H1 (cell line): ENCODE measurements at regions not wholly inside any gene's neighbourhood (a gene's known extent, or its start where the extent isn't known, plus 50 kb on each side); places are given as distances from the start of the nearest gene placed in this dataset.

Source experiments
- CTCF ChIA-PET: fragments of 300-600 bp; sonication (Branson Sonifier 250); formaldehyde crosslinking; loops from one replicate; lab custom pipeline; 2021; ENCODE audit not compliant: partially characterized antibody; lab: Charles Lee
- POLR2A ChIA-PET: fragments of 300-600 bp; sonication (Branson Sonifier 250); formaldehyde crosslinking; loops from one replicate; lab custom pipeline; 2021; ENCODE audit warnings: inconsistent platforms; ENCODE audit not compliant: partially characterized antibody; lab: Charles Lee
- DNase-seq, 2 experiments: peaks; one replicate each; pipeline versions ENCODE4 v3.0.0 to v3.0.0-alpha.2; 2010 to 2022; ENCODE audit warnings: low spot score in 2 of 2, low read depth in 1 of 2, mixed read lengths in 1 of 2
- FAIRE-seq: peaks from 2 replicates; lab custom pipeline; 2011; peaks lifted over from hg19 to GRCh38; lab: Jason Lieb, UNC
- H2AFZ ChIP-seq: 2 replicates; pipeline ENCODE4 v1.8.1; 2012; ENCODE audit warnings: low read length, inconsistent platforms
- H2AK5ac ChIP-seq: 2 replicates; pipeline ENCODE4 v1.6.1; 2013; ENCODE audit warnings: low read depth, low read length
- H2BK120ac ChIP-seq: replicated peaks from 2 replicates; pipeline ENCODE3; 2013; ENCODE audit warnings: low read depth, low read length, inconsistent platforms
- H2BK12ac ChIP-seq: 2 replicates; pipeline ENCODE4 v1.6.1; 2013; ENCODE audit warnings: low read depth, low read length
- H2BK15ac ChIP-seq: 2 replicates; pipeline ENCODE4 v1.6.1; 2013; ENCODE audit warnings: low read length
- H2BK20ac ChIP-seq: 2 replicates; pipeline ENCODE4 v1.6.1; 2013; ENCODE audit warnings: low read length
- H2BK5ac ChIP-seq: 2 replicates; pipeline ENCODE4 v1.6.1; 2013; ENCODE audit warnings: low read depth, low read length
- H3K14ac ChIP-seq: 2 replicates; pipeline ENCODE4 v1.6.1; 2013; ENCODE audit warnings: inconsistent platforms; ENCODE audit not compliant: insufficient read length
- H3K18ac ChIP-seq: 2 replicates; pipeline ENCODE4 v1.6.1; 2013; ENCODE audit warnings: low read length; ENCODE audit errors: extremely low read depth
- H3K23ac ChIP-seq: 2 replicates; pipeline ENCODE4 v1.6.1; 2013; ENCODE audit warnings: inconsistent platforms; ENCODE audit not compliant: insufficient read length
- H3K23me2 ChIP-seq: 2 replicates; pipeline ENCODE4 v1.6.1; 2013; ENCODE audit warnings: low read depth, low read length
- H3K27ac ChIP-seq: 2 replicates; pipeline ENCODE4 v1.6.1; 2011; ENCODE audit warnings: low read depth, low read length, inconsistent platforms
- H3K27me3 ChIP-seq, 4 experiments: replicated peaks in 1 of 4; 1 replicate in 1 of 4; 2 replicates in 3 of 4; pipeline versions ENCODE4 v1.6.1 to v1.8.1; 2011 to 2013; ENCODE audit warnings: low read length in 3 of 4, mild to moderate bottlenecking in 3 of 4, inconsistent platforms in 2 of 4, mixed read lengths in 2 of 4, moderate library complexity in 1 of 4; ENCODE audit not compliant: control insufficient read depth in 3 of 4, insufficient read depth in 3 of 4; ENCODE audit errors: extremely low read depth in 1 of 4
- H3K36me3 ChIP-seq, 4 experiments: 2 replicates each; pipeline versions ENCODE4 v1.6.1 to v1.8.1; 2011 to 2013; ENCODE audit warnings: mild to moderate bottlenecking in 4 of 4, low read length in 3 of 4, moderate library complexity in 2 of 4, control low read depth in 1 of 4, inconsistent platforms in 1 of 4; ENCODE audit not compliant: insufficient read depth in 4 of 4, control insufficient read depth in 2 of 4
- H3K4ac ChIP-seq: replicated peaks from 2 replicates; pipeline ENCODE3; 2013; ENCODE audit warnings: low read length, low read depth, mixed read lengths, inconsistent platforms; ENCODE audit not compliant: insufficient read length
- H3K4me1 ChIP-seq, 4 experiments: replicated peaks in 1 of 4; 1 replicate in 1 of 4; 2 replicates in 3 of 4; pipeline versions ENCODE4 v1.6.1 to v1.8.1; 2011 to 2013; ENCODE audit warnings: low read length in 3 of 4, inconsistent platforms in 2 of 4, mixed read lengths in 1 of 4; ENCODE audit not compliant: insufficient read depth in 4 of 4, control insufficient read depth in 3 of 4
- H3K4me2 ChIP-seq, 2 experiments: 2 replicates each; pipeline versions ENCODE4 v1.6.1 to v1.8.1; 2011 to 2013; ENCODE audit warnings: low read depth in 2 of 2, low read length in 2 of 2, control low read depth in 1 of 2, inconsistent platforms in 1 of 2, mild to moderate bottlenecking in 1 of 2; ENCODE audit not compliant: insufficient read depth in 1 of 2
- H3K4me3 ChIP-seq, 4 experiments: fragments of 200-600, 300-600 bp in 1 of 4; sonication (generic), shearing (Covaris generic), sonication (Bioruptor Twin) in 1 of 4; 2 replicates each; pipeline versions ENCODE4 v1.5.1 to v1.8.1; 2011 to 2016; ENCODE audit warnings: low read length in 4 of 4, low read depth in 3 of 4, control low read depth in 2 of 4, inconsistent platforms in 2 of 4, mild to moderate bottlenecking in 2 of 4, mixed read lengths in 1 of 4, moderate library complexity in 1 of 4; ENCODE audit not compliant: insufficient read depth in 2 of 4; ENCODE audit errors: extremely low read depth in 1 of 4
- H3K56ac ChIP-seq: replicated peaks from 2 replicates; pipeline ENCODE3; 2013; ENCODE audit warnings: low read depth, mild to moderate bottlenecking, mixed read lengths, low read length, inconsistent platforms; ENCODE audit not compliant: insufficient read length
- H3K79me1 ChIP-seq: 2 replicates; pipeline ENCODE4 v1.6.1; 2013; ENCODE audit warnings: low read depth, low read length, control low read depth
- H3K79me2 ChIP-seq, 2 experiments: 2 replicates each; pipeline versions ENCODE4 v1.6.1 to v1.8.1; 2012 to 2013; ENCODE audit warnings: low read length in 2 of 2, mild to moderate bottlenecking in 2 of 2, inconsistent platforms in 1 of 2; ENCODE audit not compliant: insufficient read depth in 2 of 2, control insufficient read depth in 1 of 2
- H3K9ac ChIP-seq, 4 experiments: replicated peaks in 1 of 4; 1 replicate in 1 of 4; 2 replicates in 3 of 4; pipeline versions ENCODE4 v1.6.1 to v1.8.1; 2011 to 2013; ENCODE audit warnings: low read depth in 3 of 4, low read length in 3 of 4, control low read depth in 2 of 4, mild to moderate bottlenecking in 2 of 4, moderate library complexity in 2 of 4, inconsistent platforms in 1 of 4; ENCODE audit errors: extremely low read depth in 1 of 4
- H3K9me3 ChIP-seq, 2 experiments: 2 replicates each; pipeline versions ENCODE4 v1.6.1 to v1.8.1; 2012 to 2013; ENCODE audit warnings: mild to moderate bottlenecking in 2 of 2, moderate library complexity in 2 of 2, control low read depth in 1 of 2, inconsistent platforms in 1 of 2, low read depth in 1 of 2, low read length in 1 of 2, mixed read lengths in 1 of 2; ENCODE audit not compliant: insufficient read depth in 2 of 2
- H4K20me1 ChIP-seq, 2 experiments: replicated peaks in 1 of 2; 2 replicates each; pipeline versions ENCODE3 to v1.8.1; 2011 to 2013; ENCODE audit warnings: inconsistent platforms in 2 of 2, low read length in 2 of 2, mild to moderate bottlenecking in 1 of 2; ENCODE audit not compliant: insufficient read depth in 2 of 2, control insufficient read depth in 1 of 2
- H4K5ac ChIP-seq: 2 replicates; pipeline ENCODE4 v1.6.1; 2013; ENCODE audit warnings: low read length, low read depth, mixed read lengths, inconsistent platforms; ENCODE audit not compliant: insufficient read length
- H4K8ac ChIP-seq: 2 replicates; pipeline ENCODE4 v1.8.0; 2013; ENCODE audit warnings: mild to moderate bottlenecking, moderate library complexity, low read length, inconsistent platforms; ENCODE audit not compliant: insufficient read depth; ENCODE audit errors: extremely low read depth
- H4K91ac ChIP-seq: replicated peaks from 2 replicates; pipeline ENCODE3; 2013; ENCODE audit warnings: low read length, mixed read lengths, inconsistent platforms; ENCODE audit not compliant: insufficient read length
- BACH1 ChIP-seq: IDR thresholded peaks from 2 replicates; pipeline ENCODE4 v1.6.1; 2012; ENCODE audit warnings: low read length, improper control_type of control experiment
- BRCA1 ChIP-seq: IDR thresholded peaks from 2 replicates; pipeline ENCODE4 v1.6.1; 2012; ENCODE audit warnings: low read depth, low read length, improper control_type of control experiment
- CEBPB ChIP-seq: IDR thresholded peaks from 2 replicates; pipeline ENCODE4 v1.6.1; 2012; ENCODE audit warnings: low read depth, low read length
- CTBP2 ChIP-seq: IDR thresholded peaks from 2 replicates; pipeline ENCODE4 v1.7.0; 2011; ENCODE audit warnings: borderline replicate concordance, mild to moderate bottlenecking, moderate library complexity, mixed read lengths, low read length; ENCODE audit not compliant: insufficient read depth, insufficient read length
- FOSL1 ChIP-seq: IDR thresholded peaks from 2 replicates; pipeline ENCODE4 v1.6.1; 2011; ENCODE audit warnings: mild to moderate bottlenecking, low read depth, low read length, moderate library complexity; ENCODE audit not compliant: insufficient read depth
- JUN ChIP-seq: IDR thresholded peaks from 2 replicates; pipeline ENCODE4 v1.6.1; 2011; ENCODE audit warnings: low read depth, mild to moderate bottlenecking, improper control_type of control experiment, low read length
- KDM5A ChIP-seq: fragments of 200-600 bp; IDR thresholded peaks from 2 replicates; pipeline ENCODE4 v1.7.1; 2012; ENCODE audit warnings: mild to moderate bottlenecking, low read length, inconsistent platforms, mixed read lengths
- NANOG ChIP-seq: IDR thresholded peaks from 2 replicates; pipeline ENCODE4 v1.6.1; 2011; ENCODE audit warnings: low read length, low read depth, mild to moderate bottlenecking, inconsistent platforms; ENCODE audit not compliant: insufficient read depth, poor library complexity, severe bottlenecking
- POLR2A ChIP-seq, 2 experiments: IDR thresholded peaks; 1 replicate in 1 of 2; 2 replicates in 1 of 2; pipeline ENCODE4 v1.6.1; 2011; ENCODE audit warnings: low read depth in 2 of 2, low read length in 2 of 2, mild to moderate bottlenecking in 2 of 2; ENCODE audit errors: control extremely low read depth in 1 of 2
- POLR2AphosphoS5 ChIP-seq: IDR thresholded peaks from 2 replicates; pipeline ENCODE4 v1.6.1; 2011; ENCODE audit warnings: low read depth, low read length
- TEAD4 ChIP-seq: IDR thresholded peaks from 2 replicates; pipeline ENCODE4 v1.6.1; 2012; ENCODE audit warnings: low read depth, low read length, inconsistent platforms, mixed read lengths
- WGBS, 2 experiments: shearing (Covaris generic) in 1 of 2; methylation state at CpG; one replicate each; pipeline versions ENCODE4 v1.1.6 to v1.1.7; 2013 to 2015; ENCODE audit warnings: low lambda C conversion rate in 2 of 2, mixed read lengths in 2 of 2, inconsistent platforms in 1 of 2, low coverage in 1 of 2, missing lambda C conversion rate in 1 of 2; ENCODE audit not compliant: insufficient replicate concordance in 2 of 2, insufficient coverage in 1 of 2, insufficient read length in 1 of 2; ENCODE audit errors: extremely low coverage in 1 of 2, missing lambda C conversion rate in 1 of 2; 5-methylcytosine and 5-hydroxymethylcytosine counted together
- TF ChIP-seq, protein P1 (sequence below): IDR thresholded peaks from 2 replicates; pipeline ENCODE4 v1.6.1; 2012; ENCODE audit warnings: inconsistent platforms
- TF ChIP-seq, protein P2 (sequence below): IDR thresholded peaks from 2 replicates; pipeline ENCODE4 v1.6.1; 2011; ENCODE audit warnings: low read length, improper control_type of control experiment

DNA sequence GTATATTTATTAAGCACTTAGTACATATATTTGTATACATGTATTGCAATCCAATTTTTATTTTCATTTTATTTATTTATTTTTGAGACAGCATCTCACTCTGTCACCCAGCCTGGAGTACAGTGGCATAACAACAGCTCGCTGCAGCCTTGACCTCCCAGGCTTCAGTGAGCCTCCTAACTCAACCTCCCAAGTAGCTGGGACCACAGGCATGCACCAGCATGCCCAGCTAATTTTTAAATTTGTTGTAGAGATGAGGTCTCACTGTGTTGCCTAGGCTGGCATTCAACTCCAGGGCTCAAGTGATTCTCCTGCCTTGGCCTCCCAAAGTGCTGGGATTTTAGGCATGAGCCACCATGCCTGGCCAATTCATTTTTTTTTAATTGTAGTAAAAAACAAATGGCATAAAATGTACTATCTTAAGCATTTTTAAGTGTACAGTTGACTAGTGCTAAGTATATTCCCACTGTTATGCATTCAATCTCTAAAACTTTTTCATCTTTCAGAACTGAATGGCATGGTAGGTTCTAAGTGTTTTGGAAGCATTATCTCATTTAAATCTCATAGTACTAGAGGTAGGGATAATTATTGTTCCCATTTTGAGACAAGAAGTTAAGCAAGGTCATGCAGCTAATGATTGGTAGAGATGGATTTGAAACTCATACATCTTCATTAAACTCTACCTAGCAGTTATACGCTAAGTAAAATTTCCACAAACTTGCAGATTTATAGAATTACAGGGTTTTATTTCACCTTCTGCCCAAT, 264.0 kb upstream of the NFE2L3 start:
- Histone ChIP-seq H3K18ac (no peak overlapping the region), H2BK120ac (no peak overlapping the region), H2AK5ac (no peak overlapping the region), H3K9me3 (no peaks in the 10 kb centered on the region), H3K27ac (no peak overlapping the region), H3K4me2 (no peak overlapping the region), H3K14ac (no peak overlapping the region), H4K5ac (no peak overlapping the region), H3K9ac (no peak overlapping the region), H3K4me3 (no peak overlapping the region), H4K91ac (no peak overlapping the region), H3K56ac (no peak overlapping the region), H3K79me2 (no peaks in the 10 kb centered on the region), H3K4me1 (no peaks in the 10 kb centered on the region), H3K79me1 (no peaks in the 10 kb centered on the region), H3K36me3 (no peaks in the 10 kb centered on the region; a peak in 1 of 8 replicates), H4K8ac (no peak overlapping the region), H2BK5ac (no peak overlapping the region), H2BK15ac (no peak overlapping the region), H3K23me2 (no peaks in the 10 kb centered on the region), H3K23ac (no peak overlapping the region), H2AFZ (no peak overlapping the region), H2BK12ac (no peak overlapping the region), H3K4ac (no peak overlapping the region), H3K27me3 (no peaks in the 10 kb centered on the region; a peak in 1 of 7 replicates), H2BK20ac (no peak overlapping the region), H4K20me1 (no peaks in the 10 kb centered on the region)
- DNase-seq (no peak), FAIRE-seq (no peak)
- WGBS, 2 experiments, result 90% methylated on average over 2 of the region's 2 CpGs; no CpG with 5 or more reads in 1 of the 2 experiments
- POLR2A ChIA-PET, result no interaction called here
- CTCF ChIA-PET, result interaction anchor here (0.5 to 1.5 kb wide), 5 partner anchors 8 to 481 kb away, joined by 3 to 4 read pairs (median 3); no protein-coding TSS in a partner anchor
- TF ChIP-seq TEAD4 (no peak), JUN (no peak), FOSL1 (no peak), POLR2AphosphoS5 (no peak), KDM5A (no peak), BRCA1 (no peak), CEBPB (no peak), POLR2A (IDR thresholded peaks at IDR 0.05; ENCODE audit: control extremely low read depth in 1 of 2, low read depth in 2 of 2, low read length in 2 of 2) (no peak), CTBP2 (no peak), NANOG (no peak), BACH1 (no peak)
- TF ChIP-seq, protein P1, sequence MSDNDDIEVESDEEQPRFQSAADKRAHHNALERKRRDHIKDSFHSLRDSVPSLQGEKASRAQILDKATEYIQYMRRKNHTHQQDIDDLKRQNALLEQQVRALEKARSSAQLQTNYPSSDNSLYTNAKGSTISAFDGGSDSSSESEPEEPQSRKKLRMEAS, result no peak
- TF ChIP-seq, protein P2, sequence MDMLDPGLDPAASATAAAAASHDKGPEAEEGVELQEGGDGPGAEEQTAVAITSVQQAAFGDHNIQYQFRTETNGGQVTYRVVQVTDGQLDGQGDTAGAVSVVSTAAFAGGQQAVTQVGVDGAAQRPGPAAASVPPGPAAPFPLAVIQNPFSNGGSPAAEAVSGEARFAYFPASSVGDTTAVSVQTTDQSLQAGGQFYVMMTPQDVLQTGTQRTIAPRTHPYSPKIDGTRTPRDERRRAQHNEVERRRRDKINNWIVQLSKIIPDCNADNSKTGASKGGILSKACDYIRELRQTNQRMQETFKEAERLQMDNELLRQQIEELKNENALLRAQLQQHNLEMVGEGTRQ, result no peak
